GM18499 (cell line): ENCODE measurements at regions not wholly inside any gene's neighbourhood (a gene's known extent, or its start where the extent isn't known, plus 50 kb on each side); places are given as distances from the start of the nearest gene placed in this dataset.

Source experiments
- ATAC-seq: cut with Tn5 transposase; IDR thresholded peaks from one replicate; pipeline ENCODE4 v1.9.1; 2021; ENCODE audit warnings: moderate number of reproducible peaks; ENCODE audit not compliant: insufficient read depth, unreplicated experiment

DNA sequence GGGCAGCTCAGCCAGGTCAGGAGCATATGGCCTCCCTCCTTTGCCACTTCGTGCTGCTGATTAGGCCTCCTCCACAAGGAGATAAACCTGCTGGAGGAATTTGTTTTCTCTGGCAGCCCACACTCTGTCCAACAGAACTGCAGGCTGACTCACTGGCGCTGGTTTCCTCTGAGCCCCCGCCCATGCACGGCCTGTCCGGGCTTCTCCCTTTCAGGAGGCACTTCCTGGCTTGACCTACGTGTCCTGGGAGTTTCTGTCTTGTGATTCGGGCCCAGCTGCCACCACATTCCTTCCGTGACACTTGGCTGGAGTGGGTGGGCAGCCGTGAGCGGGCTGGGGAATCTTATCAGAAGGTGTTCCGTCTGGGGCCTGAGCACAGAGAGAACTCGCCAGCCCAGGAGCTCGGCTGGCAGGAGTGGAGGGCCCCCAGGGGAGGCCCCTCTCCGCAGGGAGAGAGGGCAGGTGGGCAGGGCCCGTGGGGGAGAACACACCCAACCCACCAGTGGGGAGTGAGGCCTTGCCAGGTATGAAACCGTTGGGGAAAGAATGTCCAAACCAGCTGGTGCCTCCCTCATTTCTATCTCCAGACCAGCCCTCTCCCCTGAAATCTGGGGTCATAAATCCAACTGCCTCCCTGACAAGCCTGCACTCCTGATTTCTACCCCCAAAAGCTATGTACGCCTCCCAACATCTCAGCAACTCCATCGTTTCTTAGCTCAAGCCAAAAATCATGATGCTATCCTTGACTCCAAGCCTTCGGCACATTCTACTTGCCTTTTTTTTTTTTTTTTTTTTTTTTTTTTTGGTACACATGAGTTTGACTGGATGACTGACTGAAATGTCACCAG, 110.6 kb upstream of the MEF2A start:
- ATAC-seq = no peak

- no peak for ATAC-seq
These were observed 110.0 kb upstream of the MEF2A start for GRCh38 chr15:99455789-99456160.

DNA sequence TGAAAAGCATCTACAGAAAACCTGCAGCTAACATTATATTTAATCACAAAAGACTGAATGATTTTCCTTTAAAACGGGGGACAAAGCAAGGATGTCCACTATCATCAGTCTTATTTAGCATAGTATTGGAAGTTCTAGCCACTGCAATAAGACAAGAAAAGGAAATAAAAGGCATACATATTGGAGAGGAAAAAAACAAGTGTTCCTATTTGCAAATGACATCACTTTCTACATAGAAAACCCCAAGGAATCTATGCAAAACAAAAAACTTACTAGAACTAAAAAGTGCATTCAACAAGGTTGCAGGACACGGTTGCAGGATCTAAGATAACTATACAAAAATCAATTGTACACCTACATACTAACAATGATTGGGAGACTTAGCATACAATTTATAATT, 101.6 kb upstream of the MEF2A start:
- ATAC-seq = no peak

GRCh38 chr15:99466701-99467337, 99.0 kb upstream of the MEF2A start:
- no peak for ATAC-seq

DNA sequence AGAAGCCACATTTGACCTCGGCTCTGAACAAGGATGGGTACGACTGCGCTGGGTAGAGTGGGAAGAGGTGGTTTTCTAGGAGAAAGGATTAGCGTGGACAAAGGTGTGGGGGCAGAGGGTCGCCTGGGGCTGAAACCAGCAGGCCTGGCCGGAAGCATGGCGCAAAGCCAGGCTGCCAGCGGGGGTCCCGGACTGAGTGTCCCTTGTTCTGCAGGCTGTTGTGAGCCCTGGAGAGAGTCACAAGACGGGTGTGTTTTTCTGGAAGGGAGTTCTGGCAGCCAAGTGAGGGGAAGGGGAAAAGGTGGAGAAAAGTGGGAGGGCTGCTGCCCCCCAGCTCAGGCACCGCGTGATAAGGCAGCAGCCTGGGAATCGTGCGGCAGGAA, 98.5 kb upstream of the MEF2A start:
- no peak for ATAC-seq

- ATAC-seq = no peak
These were observed 97.8 kb upstream of the MEF2A start for GRCh38 chr15:99467853-99468464.

- peak; percentile 56 for ATAC-seq
These were observed 95.6 kb upstream of the MEF2A start for GRCh38 chr15:99470204-99470603.

GRCh38 chr15:99472416-99473145, 93.2 kb upstream of the MEF2A start:
- ATAC-seq = no peak

DNA sequence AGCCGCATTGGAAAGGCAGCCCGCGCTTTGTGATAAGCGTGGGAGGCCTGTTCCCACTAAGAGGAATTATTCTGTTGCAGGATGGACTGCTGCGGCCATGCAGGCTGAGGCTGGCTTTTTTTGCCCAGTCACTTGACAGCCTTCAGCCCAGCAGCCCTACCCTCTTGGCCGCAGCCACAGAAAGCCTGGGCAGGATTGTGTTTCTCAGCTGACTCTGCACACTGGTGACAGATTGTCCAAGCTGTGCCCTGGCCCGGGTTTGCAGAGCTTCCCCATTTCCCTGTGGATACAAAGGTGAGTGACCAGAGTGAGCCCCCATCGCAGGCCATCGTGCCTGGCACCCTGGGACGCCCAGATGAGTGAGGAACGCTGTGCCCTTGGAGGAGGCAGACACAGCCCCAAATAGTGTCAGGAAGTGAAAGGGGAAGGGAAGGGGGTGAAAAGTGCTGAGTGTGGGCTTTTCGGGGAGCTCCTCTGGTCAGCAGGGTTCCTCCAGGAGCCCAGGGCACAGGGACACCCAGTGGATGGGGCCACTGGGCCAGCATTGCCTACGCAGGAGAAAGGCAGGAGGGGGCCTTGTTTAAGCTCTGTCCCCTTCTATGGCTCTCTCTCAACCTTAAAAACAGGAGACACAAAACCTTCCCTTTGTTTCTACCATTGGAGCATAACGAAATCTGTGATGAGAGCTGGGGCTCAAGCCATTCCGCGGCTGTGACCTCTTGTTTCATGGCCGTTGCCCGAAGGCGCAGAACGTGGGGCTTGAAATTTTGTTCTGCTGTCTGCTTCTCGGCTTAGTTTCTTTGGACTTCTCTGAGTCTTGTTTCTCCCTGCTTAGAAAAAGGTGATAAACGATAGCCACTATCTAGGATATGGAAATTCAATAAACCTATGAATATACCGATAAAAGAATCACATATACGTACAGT, 91.5 kb upstream of the MEF2A start:
- ATAC-seq = no peak

GRCh38 chr15:99474909-99475753, 90.7 kb upstream of the MEF2A start:
- no peak for ATAC-seq

DNA sequence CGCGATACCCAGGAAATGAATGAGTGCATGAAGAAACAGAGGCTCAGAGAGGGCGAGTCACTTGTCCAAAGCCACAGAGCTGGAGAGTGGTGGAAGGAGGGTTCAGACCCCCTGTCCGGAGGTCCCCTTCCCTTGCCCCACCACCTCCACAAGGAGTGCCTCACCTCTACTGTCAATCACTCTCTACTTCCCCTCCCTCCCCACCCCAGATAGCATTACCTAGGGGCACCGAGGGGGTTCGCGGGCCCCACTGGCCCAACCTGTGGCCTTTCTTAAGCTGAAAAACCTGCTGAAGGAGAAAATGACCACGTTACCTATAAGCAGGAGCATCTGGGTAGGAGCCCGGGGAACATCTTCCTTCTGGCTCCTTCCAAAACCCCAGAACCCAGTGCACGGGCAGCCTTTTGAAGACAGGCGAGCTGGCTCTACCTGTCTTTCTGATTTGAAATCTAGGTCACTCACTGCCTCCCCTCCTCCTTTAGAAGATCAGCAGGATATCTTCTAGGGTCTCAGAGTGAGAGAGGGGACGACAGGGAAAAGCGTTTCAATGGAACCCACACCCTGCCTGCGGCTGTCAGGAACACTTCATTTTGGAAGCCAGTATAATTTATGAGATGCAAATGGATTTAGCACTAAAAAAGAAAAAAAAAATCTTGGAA, 89.9 kb upstream of the MEF2A start:
- no peak for ATAC-seq

DNA sequence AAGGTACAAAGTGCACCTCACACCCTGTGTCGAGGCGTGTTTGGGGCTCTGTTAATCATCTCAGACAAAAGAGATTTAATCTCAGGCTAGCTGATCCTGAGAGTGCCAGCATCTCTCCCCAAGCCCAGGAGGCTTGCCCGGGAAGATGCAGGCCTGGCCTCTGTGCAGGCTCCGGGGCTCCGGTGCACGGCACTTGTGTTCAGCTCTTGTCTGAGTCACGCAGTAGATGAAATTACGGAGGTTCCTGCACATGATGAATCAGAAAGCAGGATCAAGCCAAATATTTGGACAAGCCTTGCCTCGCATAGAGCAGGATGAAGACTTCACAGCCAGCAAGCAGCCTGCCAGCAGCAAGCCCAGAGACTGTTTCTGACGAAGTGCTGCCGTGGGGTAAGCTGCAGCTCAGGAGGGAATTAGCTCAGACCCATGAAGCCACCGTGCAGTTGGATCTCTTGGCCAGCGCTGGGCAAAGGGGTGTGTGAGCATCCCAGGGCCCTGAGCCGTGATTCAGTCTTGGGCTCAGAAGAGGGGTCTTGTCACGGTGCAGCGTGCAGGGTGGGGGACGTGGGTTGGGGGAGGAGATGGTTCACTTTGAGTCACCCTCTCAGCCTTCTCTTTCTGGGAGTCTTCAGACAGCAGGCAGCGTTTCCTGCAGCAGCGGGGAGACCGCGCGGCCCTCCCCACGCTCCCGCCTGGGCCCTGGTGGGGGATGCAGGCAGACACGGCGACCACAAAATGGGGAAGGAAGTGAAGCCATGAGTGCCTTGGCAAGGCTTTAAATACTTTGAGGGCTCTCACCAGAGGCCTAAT, 89.2 kb upstream of the MEF2A start:
- ATAC-seq = no peak

- no peak for ATAC-seq
These were observed 87.9 kb upstream of the MEF2A start for GRCh38 chr15:99477791-99478471.

DNA sequence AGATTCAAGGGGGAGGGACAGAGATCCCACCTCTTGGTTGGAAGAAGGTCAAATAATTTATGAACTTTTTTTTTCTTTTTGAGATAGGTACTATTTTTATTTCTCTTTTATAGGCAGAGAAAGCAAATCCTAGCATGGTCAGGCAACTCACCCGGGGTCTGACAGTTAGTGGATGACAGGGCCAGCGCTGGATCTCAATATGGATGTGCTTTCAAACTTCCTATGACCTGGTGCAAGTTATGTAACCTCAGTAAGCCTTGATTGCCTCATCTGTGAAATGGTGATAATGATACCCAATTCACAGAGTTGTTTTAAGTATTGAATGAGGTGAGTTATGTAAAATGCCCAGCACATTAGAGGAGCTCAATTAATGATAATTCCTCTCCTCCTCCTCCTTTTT, 86.8 kb upstream of the MEF2A start:
- no peak for ATAC-seq

DNA sequence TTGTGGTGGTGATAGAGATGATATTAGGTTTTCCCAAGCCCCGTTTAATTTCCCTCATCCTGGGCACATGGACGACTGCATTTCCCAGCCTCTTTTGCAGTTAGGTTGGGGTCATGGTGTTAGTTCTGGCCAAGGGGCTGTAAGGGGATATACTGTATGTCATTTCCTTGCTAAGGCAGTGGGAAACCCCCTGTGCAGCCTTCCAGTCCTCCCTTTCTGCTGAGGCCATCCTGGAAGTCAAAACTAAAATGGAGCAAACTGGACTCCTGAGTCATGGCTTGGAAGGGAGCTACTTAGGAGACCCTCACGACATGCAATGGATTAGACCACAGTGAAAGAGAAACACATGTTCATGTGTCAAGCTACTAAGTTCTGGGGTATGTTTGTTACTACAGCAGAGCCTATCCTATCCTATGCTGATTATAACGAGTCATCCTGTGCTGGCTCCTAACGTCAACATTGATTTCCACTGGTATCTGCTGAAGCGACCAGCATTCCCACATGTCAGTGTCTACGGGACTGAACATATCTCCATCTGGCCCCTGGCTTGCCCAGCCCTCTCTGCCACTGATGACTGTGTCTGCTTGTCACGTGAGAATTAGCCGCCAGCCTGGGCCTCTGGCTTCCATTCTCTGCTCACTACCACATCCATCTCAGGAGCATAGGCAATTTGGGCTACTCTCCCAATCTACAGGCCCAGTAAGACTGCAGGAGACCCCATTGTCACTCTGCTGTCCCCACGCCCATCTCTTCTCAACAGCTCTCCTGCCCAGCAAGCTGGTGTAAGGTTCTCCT, 85.6 kb upstream of the MEF2A start:
- no peak for ATAC-seq
